ENCODE measurements at regions not wholly inside any gene's neighbourhood (a gene's known extent, or its start where the extent isn't known, plus 50 kb on each side); places are given as distances from the start of the nearest gene placed in this dataset.

DNA sequence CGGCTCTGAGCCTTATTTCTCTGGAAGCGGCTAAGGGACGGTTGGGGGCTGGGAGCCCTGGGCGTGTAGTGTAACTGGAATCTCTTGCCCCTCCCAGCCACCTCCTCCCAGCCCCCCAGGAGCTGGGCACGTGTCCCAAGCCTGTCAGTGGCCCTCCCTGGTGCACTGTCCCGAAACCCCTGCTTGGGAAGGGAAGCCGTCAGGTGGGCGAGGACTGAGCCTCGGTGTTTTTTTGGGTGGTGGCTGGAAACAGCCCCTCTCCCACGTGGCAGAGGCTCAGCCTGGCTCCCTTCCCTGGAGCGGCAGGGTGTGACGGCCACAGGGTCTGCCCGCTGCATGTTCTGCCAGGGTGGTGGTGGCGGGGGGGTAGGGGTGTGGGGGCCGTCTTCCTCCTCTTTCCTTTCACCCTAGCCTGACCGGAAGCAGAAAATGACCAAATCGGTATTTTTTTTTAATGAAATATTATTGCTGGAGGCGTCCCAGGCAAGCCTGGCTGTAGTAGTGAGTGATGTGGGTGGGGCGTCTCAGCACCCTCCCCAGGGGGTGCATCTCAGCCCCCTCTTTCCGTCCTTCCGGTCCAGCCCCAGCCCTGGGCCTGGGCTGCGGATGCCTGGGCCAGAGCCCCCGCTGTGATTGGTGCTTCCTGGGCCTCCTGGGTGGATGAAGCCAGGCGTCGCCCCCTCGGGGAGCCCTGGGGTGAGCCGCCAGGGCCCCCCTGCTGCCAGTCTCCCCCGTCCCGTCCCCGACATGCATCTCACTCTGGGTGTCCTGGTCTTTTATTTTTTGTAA lies 58.8 kb upstream of the GOLGA8A start:
- TF ChIP-seq, protein P1, sequence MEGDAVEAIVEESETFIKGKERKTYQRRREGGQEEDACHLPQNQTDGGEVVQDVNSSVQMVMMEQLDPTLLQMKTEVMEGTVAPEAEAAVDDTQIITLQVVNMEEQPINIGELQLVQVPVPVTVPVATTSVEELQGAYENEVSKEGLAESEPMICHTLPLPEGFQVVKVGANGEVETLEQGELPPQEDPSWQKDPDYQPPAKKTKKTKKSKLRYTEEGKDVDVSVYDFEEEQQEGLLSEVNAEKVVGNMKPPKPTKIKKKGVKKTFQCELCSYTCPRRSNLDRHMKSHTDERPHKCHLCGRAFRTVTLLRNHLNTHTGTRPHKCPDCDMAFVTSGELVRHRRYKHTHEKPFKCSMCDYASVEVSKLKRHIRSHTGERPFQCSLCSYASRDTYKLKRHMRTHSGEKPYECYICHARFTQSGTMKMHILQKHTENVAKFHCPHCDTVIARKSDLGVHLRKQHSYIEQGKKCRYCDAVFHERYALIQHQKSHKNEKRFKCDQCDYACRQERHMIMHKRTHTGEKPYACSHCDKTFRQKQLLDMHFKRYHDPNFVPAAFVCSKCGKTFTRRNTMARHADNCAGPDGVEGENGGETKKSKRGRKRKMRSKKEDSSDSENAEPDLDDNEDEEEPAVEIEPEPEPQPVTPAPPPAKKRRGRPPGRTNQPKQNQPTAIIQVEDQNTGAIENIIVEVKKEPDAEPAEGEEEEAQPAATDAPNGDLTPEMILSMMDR (IDR thresholded peaks at IDR 0.05) = no peak
- TF ChIP-seq POLR2A (IDR thresholded peaks at IDR 0.05) (no peak), POLR2AphosphoS5 (IDR thresholded peaks at IDR 0.05) (no peak)
